Ishikawa (cell line): ENCODE measurements at regions not wholly inside any gene's neighbourhood (a gene's known extent, or its start where the extent isn't known, plus 50 kb on each side); places are given as distances from the start of the nearest gene placed in this dataset.

Experiments used
- CEBPB ChIP-seq: IDR thresholded peaks from 2 replicates; pipeline ENCODE4 v1.6.1; 2012
- CREB1 ChIP-seq: IDR thresholded peaks from 2 replicates; pipeline ENCODE4 v1.6.1; 2012; ENCODE audit warnings: low read depth
- EGR1 ChIP-seq: IDR thresholded peaks from 2 replicates; pipeline ENCODE4 v1.6.1; 2012
- EP300 ChIP-seq: IDR thresholded peaks from 2 replicates; pipeline ENCODE4 v1.6.1; 2012; ENCODE audit warnings: borderline replicate concordance
- FOXM1 ChIP-seq: IDR thresholded peaks from 2 replicates; pipeline ENCODE4 v1.6.1; 2012; ENCODE audit warnings: low read depth, borderline replicate concordance
- NFIC ChIP-seq: IDR thresholded peaks from 2 replicates; pipeline ENCODE4 v1.6.1; 2012
- RAD21 ChIP-seq: IDR thresholded peaks from 2 replicates; pipeline ENCODE4 v1.6.1; 2012; ENCODE audit warnings: low read depth
- REST ChIP-seq: IDR thresholded peaks from 2 replicates; pipeline ENCODE4 v1.6.1; 2012; ENCODE audit warnings: low read depth, mild to moderate bottlenecking
- TAF1 ChIP-seq: IDR thresholded peaks from 2 replicates; pipeline ENCODE4 v1.6.1; 2012; ENCODE audit warnings: low read depth, mild to moderate bottlenecking
- TCF12 ChIP-seq: IDR thresholded peaks from 2 replicates; pipeline ENCODE4 v1.6.1; 2012; ENCODE audit warnings: low read depth
- TEAD4 ChIP-seq: IDR thresholded peaks from 2 replicates; pipeline ENCODE4 v1.6.1; 2012
- YY1 ChIP-seq: IDR thresholded peaks from 2 replicates; pipeline ENCODE4 v1.6.1; 2012; ENCODE audit warnings: low read depth
- ZBTB7A ChIP-seq: IDR thresholded peaks from 2 replicates; pipeline ENCODE4 v1.6.1; 2012; ENCODE audit warnings: low read depth
- TF ChIP-seq, protein P1 (sequence below): IDR thresholded peaks from 2 replicates; pipeline ENCODE4 v1.6.1; 2012
- TF ChIP-seq, protein P2 (sequence below): IDR thresholded peaks from 2 replicates; pipeline ENCODE4 v1.6.1; 2012

- TF ChIP-seq FOXM1 (no peak), TCF12 (no peak), EGR1 (no peak), CREB1 (no peak), NFIC (no peak), YY1 (no peak), TAF1 (no peak), CEBPB (no peak)
- TF ChIP-seq, protein P1, sequence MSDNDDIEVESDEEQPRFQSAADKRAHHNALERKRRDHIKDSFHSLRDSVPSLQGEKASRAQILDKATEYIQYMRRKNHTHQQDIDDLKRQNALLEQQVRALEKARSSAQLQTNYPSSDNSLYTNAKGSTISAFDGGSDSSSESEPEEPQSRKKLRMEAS: no peak
Observed at GRCh38 chr7:69349291-69349690, 249.0 kb upstream of the AUTS2 start.

GRCh38 chr7:69358163-69358821 is 240.0 kb upstream of the AUTS2 start:
- TF ChIP-seq CREB1: no peak
- TF ChIP-seq EP300: no peak
- no peak for TF ChIP-seq FOXM1
- no peak for TF ChIP-seq REST
- no peak for TF ChIP-seq NFIC
- TF ChIP-seq TEAD4: no peak
- TF ChIP-seq ZBTB7A: no peak
- TF ChIP-seq CEBPB: no peak
- TF ChIP-seq TCF12: no peak
- TF ChIP-seq, protein P2, sequence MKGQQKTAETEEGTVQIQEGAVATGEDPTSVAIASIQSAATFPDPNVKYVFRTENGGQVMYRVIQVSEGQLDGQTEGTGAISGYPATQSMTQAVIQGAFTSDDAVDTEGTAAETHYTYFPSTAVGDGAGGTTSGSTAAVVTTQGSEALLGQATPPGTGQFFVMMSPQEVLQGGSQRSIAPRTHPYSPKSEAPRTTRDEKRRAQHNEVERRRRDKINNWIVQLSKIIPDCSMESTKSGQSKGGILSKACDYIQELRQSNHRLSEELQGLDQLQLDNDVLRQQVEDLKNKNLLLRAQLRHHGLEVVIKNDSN: no peak

GRCh38 chr7:69359003-69359700 is 239.1 kb upstream of the AUTS2 start:
- no peak for TF ChIP-seq REST
- no peak for TF ChIP-seq CEBPB
- no peak for TF ChIP-seq RAD21
- no peak for TF ChIP-seq FOXM1
- TF ChIP-seq ZBTB7A: no peak
- no peak for TF ChIP-seq NFIC

DNA sequence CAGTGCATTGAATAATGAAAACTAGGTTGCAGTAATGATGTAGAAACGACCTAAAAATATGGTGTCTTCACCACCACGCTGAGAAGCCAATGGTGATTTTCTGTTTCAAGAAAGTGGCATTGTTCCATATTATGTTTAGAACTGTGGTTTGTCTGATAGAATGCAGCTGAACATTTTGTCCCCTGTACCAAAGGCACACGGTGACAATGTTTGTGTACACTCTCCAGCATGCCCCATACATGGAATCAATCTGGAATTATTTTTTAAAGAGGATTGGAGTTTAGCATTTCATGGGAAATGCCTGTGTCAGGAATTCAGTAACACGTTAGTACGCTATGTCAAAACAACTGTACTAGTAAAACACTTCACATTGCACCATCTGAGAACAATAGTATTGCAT is 237.4 kb upstream of the AUTS2 start:
- TF ChIP-seq NFIC (no peak), EP300 (no peak), REST (no peak), ZBTB7A (no peak), TAF1 (no peak), FOXM1 (no peak), RAD21 (no peak), CEBPB (no peak), TCF12 (no peak), EGR1 (no peak), YY1 (no peak)
- TF ChIP-seq, protein P2: no peak
- TF ChIP-seq, protein P1: no peak

GRCh38 chr7:69363136-69363535 is 235.1 kb upstream of the AUTS2 start:
- no peak for TF ChIP-seq CEBPB
- TF ChIP-seq, protein P2: no peak
- TF ChIP-seq EGR1: no peak
- no peak for TF ChIP-seq CREB1
- no peak for TF ChIP-seq FOXM1
- no peak for TF ChIP-seq TEAD4
- TF ChIP-seq YY1: no peak
- no peak for TF ChIP-seq RAD21
- TF ChIP-seq TCF12: no peak
- no peak for TF ChIP-seq ZBTB7A
- no peak for TF ChIP-seq NFIC
- TF ChIP-seq, protein P1: no peak
- TF ChIP-seq EP300: no peak
- TF ChIP-seq TAF1: no peak
